Bronchial epithelial cell (primary cell): ENCODE measurements at regions not wholly inside any gene's neighbourhood (a gene's known extent, or its start where the extent isn't known, plus 50 kb on each side); places are given as distances from the start of the nearest gene placed in this dataset.

Experiments used
- DNase-seq: peaks from one replicate; pipeline ENCODE4 v3.0.0-alpha.2; 2010; ENCODE audit warnings: low read depth
- FAIRE-seq: peaks from 2 replicates; lab custom pipeline; 2011; peaks lifted over from hg19 to GRCh38; lab: Jason Lieb, UNC
- H3K27me3 ChIP-seq: 2 replicates; pipeline ENCODE4 v1.5.1; 2011; ENCODE audit warnings: low read length; ENCODE audit not compliant: control insufficient read depth, insufficient read depth
- H3K36me3 ChIP-seq: 2 replicates; pipeline ENCODE4 v1.5.1; 2011; ENCODE audit warnings: low read length; ENCODE audit not compliant: control insufficient read depth, insufficient read depth
- H3K4me3 ChIP-seq: 2 replicates; pipeline ENCODE4 v1.5.1; 2011; ENCODE audit warnings: mild to moderate bottlenecking, low read depth, low read length, control low read depth
- TF ChIP-seq, protein P1 (sequence below): IDR thresholded peaks from 2 replicates; pipeline ENCODE4 v1.5.1; 2011; ENCODE audit warnings: mild to moderate bottlenecking, moderate library complexity, low read length, control low read depth, inconsistent platforms; ENCODE audit not compliant: insufficient read depth, severe bottlenecking

DNA sequence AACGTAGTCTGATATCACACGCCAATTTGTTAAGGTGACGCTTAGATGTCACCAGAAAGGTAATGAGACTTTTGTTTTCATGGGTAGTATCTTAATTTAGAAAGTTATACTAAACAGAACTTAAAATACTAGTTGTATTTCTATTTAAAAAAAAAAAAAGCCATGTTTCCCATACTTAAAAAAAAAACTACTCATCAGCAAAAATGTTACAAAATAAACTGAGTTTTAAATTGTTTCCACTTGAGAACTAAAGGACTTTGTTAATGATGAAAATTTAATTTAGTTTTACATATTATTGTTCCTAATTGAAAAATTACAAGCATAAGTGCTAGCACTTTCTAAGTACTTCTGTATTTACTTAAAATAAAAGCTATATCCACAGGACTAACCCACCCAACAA is 300.8 kb upstream of the ATP11B start:
- no peaks in the 10 kb centered on the region for H3K36me3 ChIP-seq
- H3K27me3 ChIP-seq: no peaks in the 10 kb centered on the region
- no peak for FAIRE-seq

DNA sequence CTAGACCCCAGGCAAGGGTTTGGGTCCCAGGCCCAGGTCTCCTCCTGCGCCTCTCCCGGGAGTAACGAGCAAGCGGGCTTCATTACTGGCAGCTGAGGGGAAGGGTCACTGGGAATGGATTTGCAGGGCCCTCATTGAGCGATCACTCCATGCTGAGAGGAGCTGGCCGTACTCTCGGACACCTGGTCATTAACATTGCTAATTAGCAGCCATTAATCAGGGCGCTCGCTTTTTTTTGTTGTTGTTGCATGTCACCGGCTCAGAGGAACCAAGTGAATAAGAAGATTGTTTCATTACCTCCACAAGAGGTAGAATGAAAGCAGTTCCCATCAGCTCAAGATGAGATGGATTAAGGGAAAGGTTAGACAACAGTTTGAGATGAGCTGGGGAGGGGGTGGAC is 293.0 kb upstream of the ATP11B start:
- no peak for DNase-seq
- Histone ChIP-seq H3K27me3 (no peaks in the 10 kb centered on the region), H3K4me3 (no peak overlapping the region), H3K36me3 (no peaks in the 10 kb centered on the region)
- FAIRE-seq: no peak
- TF ChIP-seq, protein P1, sequence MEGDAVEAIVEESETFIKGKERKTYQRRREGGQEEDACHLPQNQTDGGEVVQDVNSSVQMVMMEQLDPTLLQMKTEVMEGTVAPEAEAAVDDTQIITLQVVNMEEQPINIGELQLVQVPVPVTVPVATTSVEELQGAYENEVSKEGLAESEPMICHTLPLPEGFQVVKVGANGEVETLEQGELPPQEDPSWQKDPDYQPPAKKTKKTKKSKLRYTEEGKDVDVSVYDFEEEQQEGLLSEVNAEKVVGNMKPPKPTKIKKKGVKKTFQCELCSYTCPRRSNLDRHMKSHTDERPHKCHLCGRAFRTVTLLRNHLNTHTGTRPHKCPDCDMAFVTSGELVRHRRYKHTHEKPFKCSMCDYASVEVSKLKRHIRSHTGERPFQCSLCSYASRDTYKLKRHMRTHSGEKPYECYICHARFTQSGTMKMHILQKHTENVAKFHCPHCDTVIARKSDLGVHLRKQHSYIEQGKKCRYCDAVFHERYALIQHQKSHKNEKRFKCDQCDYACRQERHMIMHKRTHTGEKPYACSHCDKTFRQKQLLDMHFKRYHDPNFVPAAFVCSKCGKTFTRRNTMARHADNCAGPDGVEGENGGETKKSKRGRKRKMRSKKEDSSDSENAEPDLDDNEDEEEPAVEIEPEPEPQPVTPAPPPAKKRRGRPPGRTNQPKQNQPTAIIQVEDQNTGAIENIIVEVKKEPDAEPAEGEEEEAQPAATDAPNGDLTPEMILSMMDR: no peak

More for the DNA sequence above, 300.8 kb upstream of the ATP11B start:
- no peak overlapping the region for H3K4me3 ChIP-seq
- TF ChIP-seq, protein P1: no peak
- DNase-seq: no peak

DNA sequence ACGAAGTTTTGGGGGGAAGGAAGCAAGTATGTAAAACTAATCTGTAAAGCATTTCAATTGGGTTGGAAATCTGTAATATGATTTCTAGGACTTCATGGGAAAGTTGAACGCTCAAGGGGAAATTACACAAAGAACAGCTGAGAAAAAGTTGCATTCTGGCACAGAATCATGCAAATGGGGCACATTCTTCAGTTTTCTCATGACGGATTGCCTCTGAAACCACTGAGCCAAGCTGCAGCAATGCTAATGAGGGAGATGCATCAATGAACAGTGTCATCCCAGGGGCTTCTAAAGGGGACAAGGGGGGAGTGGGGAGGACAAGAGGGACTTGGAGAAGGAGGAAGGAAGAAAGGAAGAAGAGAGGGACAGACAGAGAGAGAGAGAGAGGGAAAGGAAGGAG is 291.4 kb upstream of the ATP11B start:
- Histone ChIP-seq H3K36me3 (no peaks in the 10 kb centered on the region), H3K27me3 (no peaks in the 10 kb centered on the region), H3K4me3 (no peak overlapping the region)
- FAIRE-seq: no peak
- TF ChIP-seq, protein P1: no peak
- DNase-seq: no peak

DNA sequence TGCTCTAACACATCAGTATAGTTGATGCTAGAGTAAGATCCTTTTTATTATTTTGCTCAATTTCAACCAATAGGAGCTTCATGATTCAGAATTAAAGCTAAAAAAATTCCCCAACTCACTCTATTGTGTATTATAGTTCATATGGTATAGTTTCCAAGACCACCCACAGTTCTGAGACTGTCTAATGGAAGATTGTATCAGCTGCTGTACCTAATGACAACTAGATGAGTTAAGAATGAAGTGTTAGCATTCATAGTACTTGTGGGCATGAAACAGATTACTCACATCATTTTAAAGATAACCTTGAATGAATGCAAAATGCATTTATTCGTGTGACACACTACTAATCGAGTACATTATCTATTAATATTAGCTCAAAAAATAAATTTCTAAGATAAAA is 289.9 kb upstream of the ATP11B start:
- DNase-seq: no peak
- no peak for FAIRE-seq

DNA sequence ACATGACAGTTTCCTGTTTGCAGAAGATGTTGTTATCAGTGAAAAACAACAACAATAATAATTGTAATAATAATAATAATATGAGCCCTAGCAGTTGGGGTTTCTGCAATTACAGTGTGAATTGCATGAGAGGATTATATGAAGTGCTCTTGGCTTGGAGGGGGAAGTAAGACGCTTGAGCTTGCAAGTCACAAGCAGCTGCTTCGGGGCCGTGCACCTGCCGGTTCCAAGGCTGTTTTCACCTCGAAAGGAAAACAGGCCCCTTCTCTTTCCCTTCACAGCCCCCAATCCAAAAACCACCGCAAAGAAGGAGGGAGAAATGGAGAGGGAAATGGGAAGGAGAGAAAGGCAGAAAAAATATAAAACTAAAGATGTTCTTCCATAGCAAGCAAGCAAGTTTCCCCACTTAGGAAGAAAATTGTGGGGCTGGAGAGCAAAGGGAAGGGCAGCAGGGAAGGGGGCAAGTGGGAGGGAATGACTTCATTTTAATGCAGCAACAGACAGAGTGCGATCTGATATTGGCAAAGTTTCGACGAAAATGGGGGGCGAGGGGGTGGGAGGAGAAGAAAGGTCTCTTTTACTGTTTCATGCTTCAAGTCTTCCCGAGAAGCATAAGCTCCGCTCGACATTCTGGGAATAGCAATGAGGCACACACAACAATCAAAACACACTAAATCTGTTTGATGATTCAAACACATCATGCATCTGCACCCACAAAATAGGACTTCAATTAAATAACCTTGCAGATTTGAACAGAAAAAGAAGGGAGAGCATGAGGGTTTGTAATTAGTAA is 284.2 kb upstream of the ATP11B start:
- no peaks in the 10 kb centered on the region for H3K36me3 ChIP-seq
- TF ChIP-seq, protein P1: no peak
- no peak overlapping the region for H3K4me3 ChIP-seq
- no peak for FAIRE-seq
- no peak for DNase-seq
- no peaks in the 10 kb centered on the region for H3K27me3 ChIP-seq

More for the DNA sequence above, 289.9 kb upstream of the ATP11B start:
- Histone ChIP-seq H3K36me3 (no peaks in the 10 kb centered on the region), H3K4me3 (no peak overlapping the region), H3K27me3 (no peaks in the 10 kb centered on the region)
- TF ChIP-seq, protein P1: no peak
